Astrocyte (in vitro differentiated cells and primary cell): ENCODE measurements at regions not wholly inside any gene's neighbourhood (a gene's known extent, or its start where the extent isn't known, plus 50 kb on each side); places are given as distances from the start of the nearest gene placed in this dataset.

Experiments used
- EZH2 ChIP-seq: IDR thresholded peaks from 2 replicates; pipeline ENCODE4 v1.6.1; 2012; ENCODE audit warnings: mild to moderate bottlenecking, low read length, inconsistent platforms; ENCODE audit not compliant: insufficient read depth
- TF ChIP-seq, protein P1 (sequence below): IDR thresholded peaks from 2 replicates; pipeline ENCODE4 v1.5.1; 2011; ENCODE audit warnings: low read depth, mild to moderate bottlenecking, inconsistent platforms, low read length, moderate library complexity; ENCODE audit not compliant: insufficient read depth

DNA sequence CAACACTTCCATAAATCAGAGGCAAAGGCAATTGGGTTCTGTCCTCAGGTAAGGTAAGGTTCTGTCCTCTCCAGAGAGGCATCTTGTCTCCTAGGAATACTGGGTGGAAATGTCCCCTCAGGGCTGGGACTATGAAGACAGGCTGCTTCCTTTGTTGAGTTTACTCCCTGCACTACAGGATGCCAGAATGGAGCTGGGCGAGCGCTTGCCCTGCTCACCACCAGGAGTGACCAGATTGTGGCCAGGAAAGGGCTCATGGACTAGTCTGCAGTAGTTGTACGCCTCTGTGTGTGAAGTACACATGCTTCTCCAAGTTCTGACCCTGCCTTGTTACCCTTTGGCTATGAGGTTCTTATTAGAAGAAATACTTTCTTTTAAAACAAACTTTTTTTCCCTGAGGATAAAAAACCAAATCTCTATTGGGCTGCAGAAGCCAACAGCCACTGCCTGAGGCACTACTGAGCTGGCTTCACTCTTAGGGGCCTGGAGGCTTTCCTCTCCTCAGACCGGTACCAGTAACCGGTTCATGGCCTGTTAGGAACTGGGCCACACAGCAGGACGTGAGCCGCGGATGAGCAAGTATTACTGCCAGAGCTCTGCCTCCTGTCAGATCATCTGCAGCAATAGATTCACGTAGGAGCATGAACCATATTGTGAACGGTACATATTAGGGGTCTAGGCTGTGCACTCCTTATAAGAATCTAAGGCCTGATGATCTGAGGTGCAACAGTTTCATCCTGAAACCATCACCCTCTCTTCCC is 83.2 kb downstream of the DHRS2 start:
- TF ChIP-seq, protein P1, sequence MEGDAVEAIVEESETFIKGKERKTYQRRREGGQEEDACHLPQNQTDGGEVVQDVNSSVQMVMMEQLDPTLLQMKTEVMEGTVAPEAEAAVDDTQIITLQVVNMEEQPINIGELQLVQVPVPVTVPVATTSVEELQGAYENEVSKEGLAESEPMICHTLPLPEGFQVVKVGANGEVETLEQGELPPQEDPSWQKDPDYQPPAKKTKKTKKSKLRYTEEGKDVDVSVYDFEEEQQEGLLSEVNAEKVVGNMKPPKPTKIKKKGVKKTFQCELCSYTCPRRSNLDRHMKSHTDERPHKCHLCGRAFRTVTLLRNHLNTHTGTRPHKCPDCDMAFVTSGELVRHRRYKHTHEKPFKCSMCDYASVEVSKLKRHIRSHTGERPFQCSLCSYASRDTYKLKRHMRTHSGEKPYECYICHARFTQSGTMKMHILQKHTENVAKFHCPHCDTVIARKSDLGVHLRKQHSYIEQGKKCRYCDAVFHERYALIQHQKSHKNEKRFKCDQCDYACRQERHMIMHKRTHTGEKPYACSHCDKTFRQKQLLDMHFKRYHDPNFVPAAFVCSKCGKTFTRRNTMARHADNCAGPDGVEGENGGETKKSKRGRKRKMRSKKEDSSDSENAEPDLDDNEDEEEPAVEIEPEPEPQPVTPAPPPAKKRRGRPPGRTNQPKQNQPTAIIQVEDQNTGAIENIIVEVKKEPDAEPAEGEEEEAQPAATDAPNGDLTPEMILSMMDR, result no peak
- TF ChIP-seq EZH2, result no peak
